Heart left ventricle (tissue), 16 donors: ENCODE measurements at regions not wholly inside any gene's neighbourhood (a gene's known extent, or its start where the extent isn't known, plus 50 kb on each side); places are given as distances from the start of the nearest gene placed in this dataset.

ENCODE experiments used
- ATAC-seq, 4 donors: fragments of 200-7000 bp; cut with Tn5 transposase; one replicate each; pipeline ENCODE4 v1.9.1; 2020 to 2022; ENCODE audit warnings: moderate library complexity in 4 of 4, mild to moderate bottlenecking in 3 of 4, moderate number of reproducible peaks in 1 of 4
- DNase-seq, 5 donors: peaks; one replicate each; pipeline ENCODE4 v3.0.0-alpha.2; 2020
- H3K27ac ChIP-seq, 12 donors: fragments of 200-600 bp; sonication (generic) in 4 of 12; one replicate each; pipeline versions ENCODE4 v1.5.0 to v1.8.0; 2016 to 2022; ENCODE audit warnings: mild to moderate bottlenecking in 2 of 12
- H3K27me3 ChIP-seq, 9 donors: fragments of 200-600 bp; sonication (generic) in 2 of 9; one replicate each; pipeline versions ENCODE4 v1.5.1 to v1.8.0; 2016 to 2022; ENCODE audit warnings: mild to moderate bottlenecking in 3 of 9
- H3K36me3 ChIP-seq, 9 donors: fragments of 200-600 bp; sonication (generic) in 2 of 9; one replicate each; pipeline versions ENCODE4 v1.5.0 to v1.8.0; 2018 to 2022; ENCODE audit warnings: mild to moderate bottlenecking in 2 of 9
- H3K4me1 ChIP-seq, 12 donors: fragments of 200-600 bp; sonication (generic) in 4 of 12; one replicate each; pipeline versions ENCODE4 v1.5.0 to v1.8.0; 2016 to 2022; ENCODE audit warnings: mild to moderate bottlenecking in 3 of 12
- H3K4me3 ChIP-seq, 12 donors: fragments of 200-600 bp; sonication (generic) in 4 of 12; one replicate each; pipeline versions ENCODE4 v1.5.0 to v1.8.0; 2017 to 2022; ENCODE audit warnings: mild to moderate bottlenecking in 9 of 12, moderate library complexity in 4 of 12
- H3K9me3 ChIP-seq, 12 donors: fragments of 200-600 bp; sonication (generic) in 4 of 12; one replicate each; pipeline versions ENCODE4 v1.5.0 to v1.8.0; 2016 to 2022; ENCODE audit warnings: mild to moderate bottlenecking in 1 of 12
- POLR2A ChIP-seq, 2 donors: fragments of 450-650 bp; IDR thresholded peaks; one replicate each; pipeline ENCODE4 v1.6.1; 2017; ENCODE audit warnings: antibody characterized with exemption in 2 of 2, mild to moderate bottlenecking in 2 of 2, moderate library complexity in 2 of 2
- WGBS, 4 donors: extraction: QIAGEN DNeasy Blood & Tissue Kit in 2 of 4; methylation state at CpG; one replicate each; pipeline versions ENCODE4 v1.1.5 to v1.1.7; 2013 to 2018; 5-methylcytosine and 5-hydroxymethylcytosine counted together
- intact Hi-C, 10 donors: fragments of 100-400 bp; cut with DNase I; formaldehyde crosslinking; loops; one replicate each; pipeline versions ENCODE4 v1.11.1 to v1.14.2; 2022
- TF ChIP-seq, protein P1 (sequence below), 12 donors: fragments of 200-600 bp; sonication (generic) in 4 of 12; IDR thresholded peaks; one replicate each; pipeline versions ENCODE4 v1.5.0 to v1.8.0; 2018 to 2022; ENCODE audit warnings: antibody characterized with exemption in 12 of 12, mild to moderate bottlenecking in 5 of 12
- donor health status: ischemic (EF 13 %, LVEDD 7.1; RV severe dilation, severe dysfunction).
- donor health status: healthy with polysubstance abuse.
- donor health status: DM: no; HTN: yes; CAD: no.
- donor health status: DM: no; HTN: no; CAD: no.
- donor health status: ischemic (EF 25% LVEDD 6.9; RV normal size, moderate dysfunction).
- donor health status: ischemic (EF 25% LVEDD 5.7; RV mildly dilated, moderate dysfunction).
- donor health status: healthy.
- donor health status: DM: yes; HTN: yes; CAD: no.
- donor health status: ischemic (EF 35%, LVEDD 5.7; RV mildly dilated, moderate dysfunction).
- donor health status: nonischemic (EF 11% LVEDD 7.7; RV severe dilation, severe dysfunction).
- donor health status: DM: yes; HTN: yes; CAD: no.
- donor health status: PGD.
- donor health status: ischemic (EF 29% LVEDD 5.4; RV normal size, mild dysfunction).
- donor health status: nonischemic (EF 23%, LVEDD 6.1; RV moderate dilation, normal function).

- DNase-seq (no peak), ATAC-seq (no peak)
- peaks cover 0 to under 1% (median 0%) of the 10 kb centered on the region in 9 donors for H3K27me3 ChIP-seq
- no peak overlapping the region for H3K27ac ChIP-seq
- intact Hi-C loops: no loop called here
- H3K9me3 ChIP-seq: peaks cover 0 to 22% (median 8%) of the 10 kb centered on the region in 12 donors
- no peaks in the 10 kb centered on the region for H3K4me1 ChIP-seq
- H3K36me3 ChIP-seq: no peaks in the 10 kb centered on the region
- 57 to 74% (median 68%) methylated on average over 1 of the region's 1 CpG for WGBS, 4 donors
- H3K4me3 ChIP-seq: no peak overlapping the region
- TF ChIP-seq, protein P1, sequence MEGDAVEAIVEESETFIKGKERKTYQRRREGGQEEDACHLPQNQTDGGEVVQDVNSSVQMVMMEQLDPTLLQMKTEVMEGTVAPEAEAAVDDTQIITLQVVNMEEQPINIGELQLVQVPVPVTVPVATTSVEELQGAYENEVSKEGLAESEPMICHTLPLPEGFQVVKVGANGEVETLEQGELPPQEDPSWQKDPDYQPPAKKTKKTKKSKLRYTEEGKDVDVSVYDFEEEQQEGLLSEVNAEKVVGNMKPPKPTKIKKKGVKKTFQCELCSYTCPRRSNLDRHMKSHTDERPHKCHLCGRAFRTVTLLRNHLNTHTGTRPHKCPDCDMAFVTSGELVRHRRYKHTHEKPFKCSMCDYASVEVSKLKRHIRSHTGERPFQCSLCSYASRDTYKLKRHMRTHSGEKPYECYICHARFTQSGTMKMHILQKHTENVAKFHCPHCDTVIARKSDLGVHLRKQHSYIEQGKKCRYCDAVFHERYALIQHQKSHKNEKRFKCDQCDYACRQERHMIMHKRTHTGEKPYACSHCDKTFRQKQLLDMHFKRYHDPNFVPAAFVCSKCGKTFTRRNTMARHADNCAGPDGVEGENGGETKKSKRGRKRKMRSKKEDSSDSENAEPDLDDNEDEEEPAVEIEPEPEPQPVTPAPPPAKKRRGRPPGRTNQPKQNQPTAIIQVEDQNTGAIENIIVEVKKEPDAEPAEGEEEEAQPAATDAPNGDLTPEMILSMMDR (IDR thresholded peaks at IDR 0.05): no peak
- no peak for TF ChIP-seq POLR2A (IDR thresholded peaks at IDR 0.05)
Observed at GRCh38 chr4:4789462-4789861, 70.0 kb upstream of the MSX1 start.

DNA sequence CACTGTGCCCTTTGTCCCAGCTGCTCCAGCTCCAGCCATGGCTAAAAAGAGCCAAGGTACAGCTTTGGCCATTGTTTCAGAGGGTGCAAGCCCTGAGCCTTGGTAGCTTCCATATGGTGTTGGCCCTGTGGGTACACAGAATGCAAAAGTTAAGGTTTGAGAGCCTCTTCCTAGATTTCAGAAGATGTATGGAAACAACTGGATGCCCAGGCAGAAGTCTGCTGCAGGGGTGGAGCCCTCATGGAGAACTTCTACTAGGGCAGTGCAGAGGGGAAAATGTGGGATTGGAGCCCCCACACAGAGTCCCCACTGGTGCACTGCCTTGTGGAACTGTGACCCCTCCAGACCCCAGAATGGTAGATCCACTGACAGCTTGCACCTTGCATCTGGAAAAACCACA is 70.9 kb upstream of the MSX1 start:
- Histone ChIP-seq H3K36me3 (no peaks in the 10 kb centered on the region), H3K27ac (no peak overlapping the region), H3K9me3 (peaks cover 0 to 22% (median 8%) of the 10 kb centered on the region in 12 donors), H3K4me1 (no peaks in the 10 kb centered on the region), H3K4me3 (no peak overlapping the region), H3K27me3 (peaks cover 0 to 3% (median 0%) of the 10 kb centered on the region in 9 donors)
- DNase-seq: no peak
- no peak for ATAC-seq
- intact Hi-C loops: no loop called here
- no peak for TF ChIP-seq POLR2A (IDR thresholded peaks at IDR 0.05)
- TF ChIP-seq, protein P1 (IDR thresholded peaks at IDR 0.05): no peak

DNA sequence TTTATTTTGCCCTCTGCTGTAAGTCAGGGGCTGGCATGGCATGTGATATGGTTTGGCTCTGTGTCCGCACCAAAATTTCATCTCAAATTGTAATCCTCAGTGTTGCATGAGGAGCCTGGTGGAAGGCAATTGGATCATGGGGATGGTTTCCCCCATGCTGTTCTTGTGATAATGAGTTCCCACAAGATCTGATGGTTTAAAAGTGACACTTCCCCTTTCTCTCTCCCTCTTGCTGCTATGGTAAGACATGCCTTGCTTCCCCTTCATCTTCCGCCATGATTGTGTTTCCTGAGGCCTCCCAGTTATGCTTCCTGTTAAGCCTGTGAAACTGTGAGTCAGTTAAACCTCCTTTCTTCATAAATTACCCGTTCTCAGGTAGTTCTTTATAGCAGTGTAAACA is 72.0 kb upstream of the MSX1 start:
- DNase-seq: no peak
- Histone ChIP-seq H3K4me1 (no peaks in the 10 kb centered on the region), H3K4me3 (no peak overlapping the region), H3K36me3 (no peaks in the 10 kb centered on the region), H3K27ac (no peak overlapping the region), H3K27me3 (peaks cover 0 to 3% (median 0%) of the 10 kb centered on the region in 9 donors), H3K9me3 (peaks cover 0 to 22% (median 8%) of the 10 kb centered on the region in 12 donors)
- 75 to 88% (median 79%) methylated on average over 3 of the region's 3 CpGs for WGBS, 4 donors
- ATAC-seq: no peak
- intact Hi-C loops: no loop called here
- TF ChIP-seq, protein P1 (IDR thresholded peaks at IDR 0.05): no peak
- TF ChIP-seq POLR2A (IDR thresholded peaks at IDR 0.05): no peak

DNA sequence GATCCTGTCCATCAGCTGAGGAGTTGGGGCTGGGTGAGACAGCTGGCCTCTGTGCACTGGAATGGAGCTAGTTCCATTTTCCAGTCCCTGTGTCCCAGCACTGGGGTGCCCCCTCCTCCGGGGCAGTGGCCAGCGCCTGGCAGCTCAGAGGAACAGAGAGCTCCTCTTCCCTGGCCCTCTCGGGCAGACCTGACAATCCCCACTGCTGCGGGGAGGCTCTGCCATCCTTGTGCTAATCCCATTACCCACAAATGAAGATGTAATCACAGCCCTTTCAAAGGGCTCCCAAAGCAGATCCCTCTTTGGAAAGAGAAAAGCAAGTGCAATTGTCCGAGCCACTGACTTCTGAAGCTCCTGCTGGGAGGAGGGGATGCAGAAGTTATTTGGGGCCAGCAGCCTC is 75.1 kb upstream of the MSX1 start:
- no peak for DNase-seq
- H3K27me3 ChIP-seq: peaks cover 0 to 3% (median 0%) of the 10 kb centered on the region in 9 donors
- WGBS, 4 donors: 46 to 56% (median 48%) methylated on average over 5 of the region's 5 CpGs

More for the DNA sequence above, 75.1 kb upstream of the MSX1 start:
- peaks cover 0 to 16% (median 8%) of the 10 kb centered on the region in 12 donors for H3K9me3 ChIP-seq
- ATAC-seq: no peak
- intact Hi-C loops: no loop called here
- H3K36me3 ChIP-seq: no peaks in the 10 kb centered on the region
- no peak for TF ChIP-seq POLR2A (IDR thresholded peaks at IDR 0.05)
- TF ChIP-seq, protein P1 (IDR thresholded peaks at IDR 0.05): no peak
- no peaks in the 10 kb centered on the region for H3K4me1 ChIP-seq
- no peak overlapping the region for H3K4me3 ChIP-seq
- no peak overlapping the region for H3K27ac ChIP-seq
